Neural progenitor cell (in vitro differentiated cells): ENCODE measurements at regions not wholly inside any gene's neighbourhood (a gene's known extent, or its start where the extent isn't known, plus 50 kb on each side); places are given as distances from the start of the nearest gene placed in this dataset.

Source experiments
- DNase-seq: peaks from one replicate; pipeline ENCODE4 v3.0.0-alpha.2; 2016; ENCODE audit warnings: low spot score
- H2AFZ ChIP-seq: fragments of 200-600 bp; sonication (generic); replicated peaks from 2 replicates; pipeline ENCODE4 v1.6.1; 2016; ENCODE audit warnings: antibody characterized with exemption
- H3F3A ChIP-seq: fragments of 200-600 bp; sonication (generic); 2 replicates; pipeline ENCODE4 v1.6.1; 2016; ENCODE audit warnings: antibody characterized with exemption, low read depth
- H3K27ac ChIP-seq: fragments of 200-600 bp; sonication (generic); 2 replicates; pipeline ENCODE4 v1.5.1; 2016; ENCODE audit warnings: mild to moderate bottlenecking
- H3K27me3 ChIP-seq: fragments of 200-600 bp; sonication (generic); 2 replicates; pipeline ENCODE4 v1.6.1; 2016; ENCODE audit warnings: mild to moderate bottlenecking, moderate library complexity
- H3K36me3 ChIP-seq: fragments of 200-600 bp; sonication (generic); 2 replicates; pipeline ENCODE4 v1.5.1; 2016
- H3K4me1 ChIP-seq: fragments of 200-600 bp; sonication (generic); 2 replicates; pipeline ENCODE4 v1.6.1; 2016; ENCODE audit warnings: mixed run types
- H3K4me2 ChIP-seq: fragments of 200-600 bp; sonication (generic); 2 replicates; pipeline ENCODE4 v1.6.1; 2016
- H3K4me3 ChIP-seq: fragments of 200-600 bp; sonication (generic); 2 replicates; pipeline ENCODE4 v1.5.1; 2016
- H3K79me2 ChIP-seq: fragments of 200-600 bp; sonication (generic); 2 replicates; pipeline ENCODE4 v1.6.1; 2016; ENCODE audit warnings: low read depth
- H3K9ac ChIP-seq: fragments of 200-600 bp; sonication (generic); 2 replicates; pipeline ENCODE4 v1.6.1; 2016
- H3K9me3 ChIP-seq: fragments of 200-600 bp; sonication (generic); 2 replicates; pipeline ENCODE4 v1.5.1; 2016; ENCODE audit warnings: low read depth
- H4K20me1 ChIP-seq: fragments of 200-600 bp; sonication (generic); 2 replicates; pipeline ENCODE4 v1.6.1; 2016; ENCODE audit warnings: low read depth
- H3K27ac Mint-ChIP-seq: 3 replicates; pipeline ENCODE4 v1.8.0; 2021; ENCODE audit warnings: mixed read lengths
- H3K27me3 Mint-ChIP-seq: 2 replicates; pipeline ENCODE4 v1.8.0; 2022; ENCODE audit warnings: low read depth, mild to moderate bottlenecking, inconsistent platforms, moderate library complexity, mixed read lengths; ENCODE audit not compliant: insufficient read depth
- H3K36me3 Mint-ChIP-seq: 3 replicates; pipeline ENCODE4 v1.8.0; 2021; ENCODE audit warnings: mixed read lengths
- H3K4me1 Mint-ChIP-seq: 3 replicates; pipeline ENCODE4 v1.8.0; 2021; ENCODE audit warnings: mixed read lengths
- H3K4me3 Mint-ChIP-seq: 3 replicates; pipeline ENCODE4 v1.8.0; 2021; ENCODE audit warnings: mild to moderate bottlenecking, moderate library complexity, mixed read lengths
- H3K9me3 Mint-ChIP-seq: 3 replicates; pipeline ENCODE4 v1.8.0; 2020; ENCODE audit warnings: mixed read lengths
- EZH2 ChIP-seq: fragments of 200-600 bp; sonication (generic); IDR thresholded peaks from 2 replicates; pipeline ENCODE4 v1.6.1; 2017; ENCODE audit warnings: antibody characterized with exemption, mild to moderate bottlenecking, moderate library complexity
- EZH2phosphoT487 ChIP-seq: fragments of 200-600 bp; sonication (generic); IDR thresholded peaks from 2 replicates; pipeline ENCODE4 v1.6.1; 2017; ENCODE audit warnings: antibody characterized with exemption
- TF ChIP-seq, protein P1 (sequence below): fragments of 200-600 bp; sonication (generic); IDR thresholded peaks from 2 replicates; pipeline ENCODE4 v1.5.1; 2017; ENCODE audit warnings: antibody characterized with exemption, mild to moderate bottlenecking

DNA sequence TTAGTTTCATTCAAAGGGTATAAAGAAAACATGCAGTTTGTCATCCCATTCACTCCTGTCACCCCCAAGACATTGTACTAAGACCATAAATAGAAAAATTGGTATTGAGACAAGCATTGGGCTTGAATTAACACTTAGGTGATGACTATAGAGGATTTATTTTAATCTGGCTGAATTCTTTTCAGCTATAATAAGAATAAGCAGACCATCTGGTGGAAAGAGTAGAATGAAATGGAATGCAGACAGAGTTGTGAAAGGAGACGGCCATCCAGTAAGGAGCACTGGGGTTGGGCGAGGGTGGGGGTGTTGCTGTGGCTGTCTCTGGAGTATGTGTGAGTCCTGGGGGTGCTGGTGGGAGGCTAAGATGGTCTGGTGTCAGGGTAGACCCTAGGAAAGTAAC, 125.0 kb upstream of the IVNS1ABP start:
- Histone ChIP-seq H3K4me3 (no peak overlapping the region), H3K27me3 (no peaks in the 10 kb centered on the region), H3K9me3 (no peaks in the 10 kb centered on the region), H3K9ac (no peak overlapping the region), H3K36me3 (no peaks in the 10 kb centered on the region), H3K4me1 (no peaks in the 10 kb centered on the region), H3K27ac (no peak overlapping the region), H2AFZ (no peak overlapping the region), H3K79me2 (no peaks in the 10 kb centered on the region), H4K20me1 (no peaks in the 10 kb centered on the region), H3F3A (no peaks in the 10 kb centered on the region), H3K4me2 (no peak overlapping the region)
- peaks cover 10% of the 10 kb centered on the region for H3K4me1 Mint-ChIP-seq
- no peak overlapping the region for H3K27ac Mint-ChIP-seq
- H3K36me3 Mint-ChIP-seq: no peaks in the 10 kb centered on the region
- H3K4me3 Mint-ChIP-seq: no peak overlapping the region
- H3K27me3 Mint-ChIP-seq: no peaks in the 10 kb centered on the region
- peaks cover 2% of the 10 kb centered on the region for H3K9me3 Mint-ChIP-seq
- DNase-seq: no peak
- TF ChIP-seq, protein P1, sequence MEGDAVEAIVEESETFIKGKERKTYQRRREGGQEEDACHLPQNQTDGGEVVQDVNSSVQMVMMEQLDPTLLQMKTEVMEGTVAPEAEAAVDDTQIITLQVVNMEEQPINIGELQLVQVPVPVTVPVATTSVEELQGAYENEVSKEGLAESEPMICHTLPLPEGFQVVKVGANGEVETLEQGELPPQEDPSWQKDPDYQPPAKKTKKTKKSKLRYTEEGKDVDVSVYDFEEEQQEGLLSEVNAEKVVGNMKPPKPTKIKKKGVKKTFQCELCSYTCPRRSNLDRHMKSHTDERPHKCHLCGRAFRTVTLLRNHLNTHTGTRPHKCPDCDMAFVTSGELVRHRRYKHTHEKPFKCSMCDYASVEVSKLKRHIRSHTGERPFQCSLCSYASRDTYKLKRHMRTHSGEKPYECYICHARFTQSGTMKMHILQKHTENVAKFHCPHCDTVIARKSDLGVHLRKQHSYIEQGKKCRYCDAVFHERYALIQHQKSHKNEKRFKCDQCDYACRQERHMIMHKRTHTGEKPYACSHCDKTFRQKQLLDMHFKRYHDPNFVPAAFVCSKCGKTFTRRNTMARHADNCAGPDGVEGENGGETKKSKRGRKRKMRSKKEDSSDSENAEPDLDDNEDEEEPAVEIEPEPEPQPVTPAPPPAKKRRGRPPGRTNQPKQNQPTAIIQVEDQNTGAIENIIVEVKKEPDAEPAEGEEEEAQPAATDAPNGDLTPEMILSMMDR: no peak
- TF ChIP-seq EZH2phosphoT487 (no peak), EZH2 (no peak)

DNA sequence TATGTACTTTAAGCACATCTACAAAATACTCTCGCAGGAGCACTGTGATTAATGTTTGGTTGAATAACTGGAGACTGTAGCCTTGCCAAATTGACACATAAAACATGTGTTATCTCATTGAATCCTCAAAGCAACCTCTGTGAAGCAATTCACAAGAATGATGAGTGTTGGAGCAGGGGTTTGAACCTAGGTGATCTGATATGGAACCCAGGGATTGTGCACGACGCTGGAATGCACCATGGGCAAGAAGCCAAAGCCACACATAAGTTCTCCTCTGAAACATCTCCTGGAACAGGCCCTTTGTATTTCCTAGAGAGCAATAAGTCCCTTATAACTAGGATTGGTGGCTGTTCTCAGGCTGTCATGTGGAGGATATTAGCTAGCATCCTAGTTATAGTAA, 124.6 kb upstream of the IVNS1ABP start:
- Histone ChIP-seq H3K9ac (no peak overlapping the region), H3K9me3 (no peaks in the 10 kb centered on the region), H3K79me2 (no peaks in the 10 kb centered on the region), H2AFZ (no peak overlapping the region), H3K27me3 (no peaks in the 10 kb centered on the region), H3K27ac (no peak overlapping the region), H3F3A (no peaks in the 10 kb centered on the region), H3K4me3 (no peak overlapping the region), H4K20me1 (no peaks in the 10 kb centered on the region), H3K36me3 (no peaks in the 10 kb centered on the region), H3K4me2 (no peak overlapping the region), H3K4me1 (no peaks in the 10 kb centered on the region)
- Mint-ChIP-seq H3K27ac (no peak overlapping the region), H3K9me3 (peaks cover 2% of the 10 kb centered on the region), H3K27me3 (no peaks in the 10 kb centered on the region), H3K4me3 (no peak overlapping the region), H3K36me3 (no peaks in the 10 kb centered on the region), H3K4me1 (peaks cover 10% of the 10 kb centered on the region)
- no peak for DNase-seq
- TF ChIP-seq, protein P1: no peak
- no peak for TF ChIP-seq EZH2
- no peak for TF ChIP-seq EZH2phosphoT487

- Mint-ChIP-seq H3K27me3 (no peaks in the 10 kb centered on the region), H3K4me1 (peaks cover 6% of the 10 kb centered on the region), H3K9me3 (no peaks in the 10 kb centered on the region), H3K36me3 (no peaks in the 10 kb centered on the region), H3K27ac (no peak overlapping the region), H3K4me3 (no peak overlapping the region)
- H4K20me1 ChIP-seq: no peaks in the 10 kb centered on the region
- H3K27me3 ChIP-seq: no peaks in the 10 kb centered on the region
- no peak for TF ChIP-seq EZH2
- TF ChIP-seq, protein P1: no peak
- TF ChIP-seq EZH2phosphoT487: no peak
- H3F3A ChIP-seq: no peaks in the 10 kb centered on the region
- H3K4me3 ChIP-seq: no peak overlapping the region
- no peaks in the 10 kb centered on the region for H3K4me1 ChIP-seq
- no peaks in the 10 kb centered on the region for H3K36me3 ChIP-seq
- H3K9ac ChIP-seq: no peak overlapping the region
- no peak overlapping the region for H3K27ac ChIP-seq
- H3K79me2 ChIP-seq: no peaks in the 10 kb centered on the region
- DNase-seq: no peak
- no peak overlapping the region for H3K4me2 ChIP-seq
- no peak overlapping the region for H2AFZ ChIP-seq
- H3K9me3 ChIP-seq: no peaks in the 10 kb centered on the region
Observed at GRCh38 chr1:185440877-185441276, 123.8 kb upstream of the IVNS1ABP start.
